Keratinocyte (primary cell): ENCODE measurements at regions not wholly inside any gene's neighbourhood (a gene's known extent, or its start where the extent isn't known, plus 50 kb on each side); places are given as distances from the start of the nearest gene placed in this dataset.

Experiments used
- DNase-seq: peaks from one replicate; pipeline ENCODE4 v3.0.0-alpha.2; 2011; ENCODE audit warnings: low read depth, missing footprints, low spot score
- FAIRE-seq: peaks from 2 replicates; lab custom pipeline; 2011; peaks lifted over from hg19 to GRCh38; lab: Jason Lieb, UNC
- H2AFZ ChIP-seq: 2 replicates; pipeline ENCODE4 v1.6.0; 2012; ENCODE audit warnings: low read length, control low read depth, inconsistent platforms; ENCODE audit not compliant: control insufficient read depth
- H3K27ac ChIP-seq: 2 replicates; pipeline ENCODE4 v1.5.1; 2011; ENCODE audit warnings: low read length; ENCODE audit not compliant: control insufficient read depth, insufficient read depth
- H3K27me3 ChIP-seq: 3 replicates; pipeline ENCODE4 v1.6.0; 2011; ENCODE audit warnings: low read length; ENCODE audit not compliant: control insufficient read depth, insufficient read depth; ENCODE audit errors: extremely low read depth
- H3K36me3 ChIP-seq, 2 experiments: 2 replicates in 1 of 2; 3 replicates in 1 of 2; pipeline ENCODE4 v1.5.1; 2011; ENCODE audit warnings: low read length in 2 of 2, mild to moderate bottlenecking in 1 of 2; ENCODE audit not compliant: control insufficient read depth in 2 of 2, insufficient read depth in 2 of 2; ENCODE audit errors: extremely low read depth in 1 of 2
- H3K4me1 ChIP-seq: 3 replicates; pipeline ENCODE4 v1.5.1; 2011; ENCODE audit warnings: low read length; ENCODE audit not compliant: control insufficient read depth, insufficient read depth; ENCODE audit errors: extremely low read depth
- H3K4me2 ChIP-seq: 3 replicates; pipeline ENCODE4 v1.6.0; 2011; ENCODE audit warnings: low read depth, low read length; ENCODE audit not compliant: control insufficient read depth, insufficient read depth; ENCODE audit errors: extremely low read depth
- H3K4me3 ChIP-seq, 3 experiments: fragments of 200-600 bp in 1 of 3; sonication (generic) in 1 of 3; 2 replicates in 2 of 3; 3 replicates in 1 of 3; pipeline ENCODE4 v1.5.1; 2011 to 2016; ENCODE audit warnings: low read length in 3 of 3, mild to moderate bottlenecking in 3 of 3, control low read depth in 2 of 3, inconsistent platforms in 1 of 3, low read depth in 1 of 3, mixed read lengths in 1 of 3, mixed run types in 1 of 3, moderate library complexity in 1 of 3; ENCODE audit not compliant: control insufficient read depth in 2 of 3, insufficient read depth in 2 of 3; ENCODE audit errors: extremely low read depth in 1 of 3
- H3K79me2 ChIP-seq: 2 replicates; pipeline ENCODE4 v1.6.0; 2012; ENCODE audit warnings: low read length; ENCODE audit not compliant: control insufficient read depth, insufficient read depth
- H3K9ac ChIP-seq: 3 replicates; pipeline ENCODE4 v1.6.0; 2011; ENCODE audit warnings: low read length; ENCODE audit not compliant: control insufficient read depth, insufficient read depth; ENCODE audit errors: extremely low read depth
- H3K9me1 ChIP-seq: 3 replicates; pipeline ENCODE4 v1.6.0; 2011; ENCODE audit warnings: low read length; ENCODE audit not compliant: control insufficient read depth, insufficient read depth; ENCODE audit errors: extremely low read depth
- H3K9me3 ChIP-seq: 2 replicates; pipeline ENCODE4 v1.5.1; 2012; ENCODE audit warnings: low read depth, low read length; ENCODE audit not compliant: control insufficient read depth
- H4K20me1 ChIP-seq: 3 replicates; pipeline ENCODE4 v1.6.0; 2011; ENCODE audit warnings: low read length; ENCODE audit not compliant: control insufficient read depth, insufficient read depth; ENCODE audit errors: extremely low read depth
- CTCF ChIP-seq, 3 experiments: IDR thresholded peaks in 1 of 3; conservative IDR thresholded peaks in 1 of 3; optimal IDR thresholded peaks in 1 of 3; 2 replicates in 2 of 3; 3 replicates in 1 of 3; pipeline versions ENCODE3 to v1.5.1; 2011; ENCODE audit warnings: low read length in 3 of 3, mild to moderate bottlenecking in 3 of 3, moderate library complexity in 2 of 3, control low read depth in 1 of 3, inconsistent platforms in 1 of 3; ENCODE audit not compliant: insufficient read depth in 2 of 3; ENCODE audit errors: extremely low read depth in 1 of 3
- EZH2 ChIP-seq: IDR thresholded peaks from one replicate; pipeline ENCODE4 v1.6.1; 2012; ENCODE audit warnings: inconsistent platforms, mild to moderate bottlenecking, low read length, moderate library complexity
- dilution Hi-C: fragments of 300-500 bp; cut with MboI; formaldehyde crosslinking; loops from one replicate; pipeline ENCODE4 v1.7.0; 2020; ENCODE audit warnings: low sequenced_read_pairs; ENCODE audit not compliant: extremely low pct_ligation_motif_present

GRCh38 chr1:38392861-38393260, 346.3 kb upstream of the POU3F1 start:
- Histone ChIP-seq H4K20me1 (no peaks in the 10 kb centered on the region), H3K79me2 (no peaks in the 10 kb centered on the region), H3K9me3 (no peaks in the 10 kb centered on the region), H3K27ac (no peak overlapping the region), H3K36me3 (no peaks in the 10 kb centered on the region), H3K9me1 (no peaks in the 10 kb centered on the region), H3K9ac (no peak overlapping the region), H3K4me2 (no peak overlapping the region), H3K4me1 (no peaks in the 10 kb centered on the region), H2AFZ (no peak overlapping the region), H3K4me3 (no peak overlapping the region), H3K27me3 (no peaks in the 10 kb centered on the region)
- no peak for TF ChIP-seq CTCF (optimal IDR thresholded peaks at IDR 0.05 in 1 of 3, IDR thresholded peaks at IDR 0.05 in 1 of 3, conservative IDR thresholded peaks at IDR 0.05 in 1 of 3; ENCODE audit: extremely low read depth in 1 of 3, insufficient read depth in 2 of 3, low read length in 3 of 3)
- no peak for TF ChIP-seq EZH2
- DNase-seq (no peak), FAIRE-seq (no peak)
- dilution Hi-C loops = no loop called here

GRCh38 chr1:38381256-38381655, 334.7 kb upstream of the POU3F1 start:
- Histone ChIP-seq H3K9me1 (no peaks in the 10 kb centered on the region), H3K4me2 (no peak overlapping the region), H3K9ac (no peak overlapping the region), H3K27ac (no peak overlapping the region), H3K36me3 (no peaks in the 10 kb centered on the region), H2AFZ (no peak overlapping the region), H3K4me1 (no peaks in the 10 kb centered on the region), H4K20me1 (no peaks in the 10 kb centered on the region), H3K4me3 (no peak overlapping the region), H3K79me2 (no peaks in the 10 kb centered on the region), H3K27me3 (no peaks in the 10 kb centered on the region), H3K9me3 (no peaks in the 10 kb centered on the region)
- TF ChIP-seq CTCF (optimal IDR thresholded peaks at IDR 0.05 in 1 of 3, IDR thresholded peaks at IDR 0.05 in 1 of 3, conservative IDR thresholded peaks at IDR 0.05 in 1 of 3; ENCODE audit: extremely low read depth in 1 of 3, insufficient read depth in 2 of 3, low read length in 3 of 3) = no peak
- TF ChIP-seq EZH2 = no peak
- no peak for DNase-seq
- no peak for FAIRE-seq
- dilution Hi-C loops = no loop called here
